ENCODE measurements at regions not wholly inside any gene's neighbourhood (a gene's known extent, or its start where the extent isn't known, plus 50 kb on each side); places are given as distances from the start of the nearest gene placed in this dataset.

GRCh38 chr14:98579140-98579539, 692.9 kb downstream of the BCL11B start:
- no peak for TF ChIP-seq CTCF (conservative IDR thresholded peaks at IDR 0.05 in 1 of 2, IDR thresholded peaks at IDR 0.05 in 1 of 2; ENCODE audit: extremely low read depth in 1 of 2, insufficient read depth in 1 of 2, low read depth in 1 of 2, low read length in 2 of 2)
- TF ChIP-seq EZH2 (IDR thresholded peaks at IDR 0.05; ENCODE audit: borderline replicate concordance, low read length): no peak

Measured in mammary epithelial cell (primary cell).